ENCODE measurements at regions not wholly inside any gene's neighbourhood (a gene's known extent, or its start where the extent isn't known, plus 50 kb on each side); places are given as distances from the start of the nearest gene placed in this dataset.

- WGBS (ENCODE audit: insufficient coverage): no CpG with 5 or more reads among the region's 5 CpGs
- no peaks in the 10 kb centered on the region for H4K20me1 ChIP-seq (ENCODE audit: control insufficient read depth, insufficient read depth, low read length, poor library complexity, severe bottlenecking)
Measured at GRCh38 chr10:107924458-107924857, 760.0 kb upstream of the SORCS1 start.

GRCh38 chr10:107919626-107920235, 755.2 kb upstream of the SORCS1 start:
- Mint-ChIP-seq H3K4me1 (no peaks in the 10 kb centered on the region), H3K27me3 (peaks cover 14% of the 10 kb centered on the region), H3K9me3 (ENCODE audit: insufficient read depth) (peaks cover 5% of the 10 kb centered on the region), H3K4me3 (no peak overlapping the region), H3K27ac (no peak overlapping the region)
- Histone ChIP-seq H3K27me3 (replicated peaks in 1 of 4; ENCODE audit: control extremely low read depth in 1 of 4, control insufficient read depth in 3 of 4, insufficient read depth in 4 of 4, low read length in 3 of 4) (peaks cover 0 to 13% (median 8%) of the 10 kb centered on the region in 4 experiments), H3K4me3 (ENCODE audit: control extremely low read depth in 1 of 5, extremely low read depth in 1 of 5, insufficient read depth in 1 of 5, low read depth in 2 of 5, low read length in 4 of 5) (no peak overlapping the region), H2AFZ (ENCODE audit: insufficient read depth, low read depth, low read length, poor library complexity, severe bottlenecking) (no peak overlapping the region), H3K79me2 (ENCODE audit: control insufficient read depth, insufficient read depth, low read length) (no peaks in the 10 kb centered on the region), H3K27ac (ENCODE audit: low read length in 2 of 2) (no peak overlapping the region), H3K9ac (ENCODE audit: low read length) (no peak overlapping the region), H3K9me3 (ENCODE audit: control extremely low read depth in 1 of 3, control insufficient read depth in 2 of 3, insufficient read depth in 1 of 3, low read length in 2 of 3) (peaks cover 0 to 21% (median 4%) of the 10 kb centered on the region in 3 donors), H3K4me2 (replicated peaks; ENCODE audit: low read depth, low read length, poor library complexity, severe bottlenecking) (no peak overlapping the region), H3K36me3 (replicated peaks in 1 of 2; ENCODE audit: control extremely low read depth in 1 of 2, control insufficient read depth in 1 of 2, extremely low read depth in 1 of 2, insufficient read depth in 2 of 2, low read length in 1 of 2) (no peaks in the 10 kb centered on the region), H3K4me1 (ENCODE audit: control insufficient read depth in 2 of 2, insufficient read depth in 2 of 2, low read length in 2 of 2) (peaks cover 0 to 6% of the 10 kb centered on the region in 2 donors), H4K20me1 (ENCODE audit: control insufficient read depth, insufficient read depth, low read length, poor library complexity, severe bottlenecking) (no peaks in the 10 kb centered on the region)
- TF ChIP-seq EZH2 (IDR thresholded peaks at IDR 0.05; ENCODE audit: borderline replicate concordance, insufficient read depth, low read depth, low read length, poor library complexity, severe bottlenecking): no peak
- no peak for TF ChIP-seq CTCF (IDR thresholded peaks at IDR 0.05)
- intact Hi-C loops (cut with micrococcal nuclease): no loop called here
- no peak for DNase-seq
- ChIA-PET POLR2A (no interaction called here), CTCF (no interaction called here)
- 91% methylated on average over 10 of the region's 12 CpGs for WGBS (ENCODE audit: insufficient coverage)
- no peak for ATAC-seq (ENCODE audit: low read depth)

More at GRCh38 chr10:107924458-107924857, 760.0 kb upstream of the SORCS1 start:
- Mint-ChIP-seq H3K27ac (no peak overlapping the region), H3K4me1 (no peaks in the 10 kb centered on the region), H3K27me3 (no peaks in the 10 kb centered on the region), H3K9me3 (ENCODE audit: insufficient read depth) (peaks cover 1% of the 10 kb centered on the region), H3K4me3 (no peak overlapping the region)
- no peaks in the 10 kb centered on the region for H3K4me1 ChIP-seq (ENCODE audit: control insufficient read depth in 2 of 2, insufficient read depth in 2 of 2, low read length in 2 of 2)
- no peak overlapping the region for H3K27ac ChIP-seq (ENCODE audit: low read length in 2 of 2)
- H3K79me2 ChIP-seq (ENCODE audit: control insufficient read depth, insufficient read depth, low read length): no peaks in the 10 kb centered on the region
- H3K9me3 ChIP-seq (ENCODE audit: control extremely low read depth in 1 of 3, control insufficient read depth in 2 of 3, insufficient read depth in 1 of 3, low read length in 2 of 3): peaks cover 0 to 20% (median 0%) of the 10 kb centered on the region in 3 donors
- CTCF ChIA-PET: no interaction called here
- no peaks in the 10 kb centered on the region for H3K27me3 ChIP-seq (replicated peaks in 1 of 4; ENCODE audit: control extremely low read depth in 1 of 4, control insufficient read depth in 3 of 4, insufficient read depth in 4 of 4, low read length in 3 of 4)
- no peak overlapping the region for H3K9ac ChIP-seq (ENCODE audit: low read length)
- DNase-seq (no peak), ATAC-seq (ENCODE audit: low read depth) (no peak)
- H3K36me3 ChIP-seq (replicated peaks in 1 of 2; ENCODE audit: control extremely low read depth in 1 of 2, control insufficient read depth in 1 of 2, extremely low read depth in 1 of 2, insufficient read depth in 2 of 2, low read length in 1 of 2): no peaks in the 10 kb centered on the region
- intact Hi-C loops (cut with micrococcal nuclease): no loop called here
- TF ChIP-seq CTCF (IDR thresholded peaks at IDR 0.05) (no peak), EZH2 (IDR thresholded peaks at IDR 0.05; ENCODE audit: borderline replicate concordance, insufficient read depth, low read depth, low read length, poor library complexity, severe bottlenecking) (no peak)
- no peak overlapping the region for H3K4me3 ChIP-seq (ENCODE audit: control extremely low read depth in 1 of 5, extremely low read depth in 1 of 5, insufficient read depth in 1 of 5, low read depth in 2 of 5, low read length in 4 of 5)
- POLR2A ChIA-PET: no interaction called here
- H2AFZ ChIP-seq (ENCODE audit: insufficient read depth, low read depth, low read length, poor library complexity, severe bottlenecking): no peak overlapping the region
- H3K4me2 ChIP-seq (replicated peaks; ENCODE audit: low read depth, low read length, poor library complexity, severe bottlenecking): no peak overlapping the region

Measured in B cell (primary cell).